ENCODE measurements at regions not wholly inside any gene's neighbourhood (a gene's known extent, or its start where the extent isn't known, plus 50 kb on each side); places are given as distances from the start of the nearest gene placed in this dataset.
A peak's percentile ranks its signal among the peaks of the same experiment; 100 is the strongest.

GRCh38 chr6:138576313-138576712 lies 77.0 kb upstream of the NHSL1 start:
- Histone ChIP-seq H3K4me1 (ENCODE audit: insufficient read depth, low read length) (peaks cover 2% of the 10 kb centered on the region; the same call in 1 of the 2 replicates), H3K4me3 (ENCODE audit: low read depth in 1 of 2, low read length in 2 of 2) (no peak overlapping the region), H3K4me2 (ENCODE audit: insufficient read depth, low read length) (no peak overlapping the region), H3K27me3 (ENCODE audit: insufficient read depth, low read length, poor library complexity) (peaks cover 5% of the 10 kb centered on the region), H3K27ac (ENCODE audit: low read length) (no peak overlapping the region), H3K9me3 (ENCODE audit: insufficient read depth, low read length, severe bottlenecking) (no peaks in the 10 kb centered on the region), H3K9ac (ENCODE audit: low read depth, low read length) (no peak overlapping the region), H2AFZ (ENCODE audit: low read depth, low read length) (no peak overlapping the region), H3K79me2 (ENCODE audit: insufficient read depth, low read length) (no peaks in the 10 kb centered on the region), H3K36me3 (ENCODE audit: insufficient read depth, low read length) (no peaks in the 10 kb centered on the region), H4K20me1 (ENCODE audit: insufficient read depth, low read length) (no peaks in the 10 kb centered on the region)
- TF ChIP-seq, protein P1, sequence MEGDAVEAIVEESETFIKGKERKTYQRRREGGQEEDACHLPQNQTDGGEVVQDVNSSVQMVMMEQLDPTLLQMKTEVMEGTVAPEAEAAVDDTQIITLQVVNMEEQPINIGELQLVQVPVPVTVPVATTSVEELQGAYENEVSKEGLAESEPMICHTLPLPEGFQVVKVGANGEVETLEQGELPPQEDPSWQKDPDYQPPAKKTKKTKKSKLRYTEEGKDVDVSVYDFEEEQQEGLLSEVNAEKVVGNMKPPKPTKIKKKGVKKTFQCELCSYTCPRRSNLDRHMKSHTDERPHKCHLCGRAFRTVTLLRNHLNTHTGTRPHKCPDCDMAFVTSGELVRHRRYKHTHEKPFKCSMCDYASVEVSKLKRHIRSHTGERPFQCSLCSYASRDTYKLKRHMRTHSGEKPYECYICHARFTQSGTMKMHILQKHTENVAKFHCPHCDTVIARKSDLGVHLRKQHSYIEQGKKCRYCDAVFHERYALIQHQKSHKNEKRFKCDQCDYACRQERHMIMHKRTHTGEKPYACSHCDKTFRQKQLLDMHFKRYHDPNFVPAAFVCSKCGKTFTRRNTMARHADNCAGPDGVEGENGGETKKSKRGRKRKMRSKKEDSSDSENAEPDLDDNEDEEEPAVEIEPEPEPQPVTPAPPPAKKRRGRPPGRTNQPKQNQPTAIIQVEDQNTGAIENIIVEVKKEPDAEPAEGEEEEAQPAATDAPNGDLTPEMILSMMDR (IDR thresholded peaks at IDR 0.05; ENCODE audit: borderline replicate concordance, extremely low read depth, low read length, poor library complexity, severe bottlenecking), result no peak
- TF ChIP-seq EZH2 (IDR thresholded peaks at IDR 0.05; ENCODE audit: borderline replicate concordance, low read depth, low read length, severe bottlenecking), result no peak
- no peak for DNase-seq
- ATAC-seq (ENCODE audit: insufficient read depth, low read depth), result no peak

- H3K4me2 ChIP-seq (ENCODE audit: insufficient read depth, low read length), result no peak overlapping the region
- ATAC-seq (ENCODE audit: insufficient read depth, low read depth) (peak; percentile 87), DNase-seq (peak; percentile 19)
- H3K9ac ChIP-seq (ENCODE audit: low read depth, low read length), result no peak overlapping the region
- no peak overlapping the region for H2AFZ ChIP-seq (ENCODE audit: low read depth, low read length)
- no peaks in the 10 kb centered on the region for H4K20me1 ChIP-seq (ENCODE audit: insufficient read depth, low read length)
- peaks cover 2% of the 10 kb centered on the region; the same call in 1 of the 2 replicates for H3K4me1 ChIP-seq (ENCODE audit: insufficient read depth, low read length)
- H3K79me2 ChIP-seq (ENCODE audit: insufficient read depth, low read length), result no peaks in the 10 kb centered on the region
- no peak overlapping the region for H3K4me3 ChIP-seq (ENCODE audit: low read depth in 1 of 2, low read length in 2 of 2)
- H3K27ac ChIP-seq (ENCODE audit: low read length), result no peak overlapping the region
- TF ChIP-seq, protein P1 (IDR thresholded peaks at IDR 0.05; ENCODE audit: borderline replicate concordance, extremely low read depth, low read length, poor library complexity, severe bottlenecking), result no peak
- TF ChIP-seq EZH2 (IDR thresholded peaks at IDR 0.05; ENCODE audit: borderline replicate concordance, low read depth, low read length, severe bottlenecking), result no peak
- H3K36me3 ChIP-seq (ENCODE audit: insufficient read depth, low read length), result no peaks in the 10 kb centered on the region
- H3K27me3 ChIP-seq (ENCODE audit: insufficient read depth, low read length, poor library complexity), result peaks cover 5% of the 10 kb centered on the region
- no peaks in the 10 kb centered on the region for H3K9me3 ChIP-seq (ENCODE audit: insufficient read depth, low read length, severe bottlenecking)
Observed at GRCh38 chr6:138577151-138577915, 78.0 kb upstream of the NHSL1 start.

DNA sequence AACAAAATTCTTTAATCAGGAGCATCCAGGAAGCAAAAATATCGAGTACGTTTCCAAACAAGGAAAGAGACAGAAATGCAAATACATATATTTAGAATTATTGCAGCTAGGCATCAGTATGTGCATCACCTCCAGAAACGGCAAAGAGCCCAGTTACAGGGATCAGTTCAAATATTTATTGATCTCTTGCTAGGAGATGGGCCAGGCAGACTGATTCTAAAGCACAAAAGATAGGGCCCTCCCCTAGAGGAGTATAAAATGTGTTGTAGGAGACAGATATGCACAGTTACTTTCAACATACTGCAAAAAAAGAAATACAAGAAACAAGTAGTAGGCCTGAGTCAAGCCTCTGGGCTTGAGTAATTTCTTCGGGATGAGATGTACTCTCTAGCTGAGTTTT lies 80.7 kb upstream of the NHSL1 start:
- Histone ChIP-seq H2AFZ (ENCODE audit: low read depth, low read length) (no peak overlapping the region), H3K79me2 (ENCODE audit: insufficient read depth, low read length) (no peaks in the 10 kb centered on the region), H3K4me2 (ENCODE audit: insufficient read depth, low read length) (no peak overlapping the region), H3K9me3 (ENCODE audit: insufficient read depth, low read length, severe bottlenecking) (no peaks in the 10 kb centered on the region), H3K27me3 (ENCODE audit: insufficient read depth, low read length, poor library complexity) (peaks cover 5% of the 10 kb centered on the region), H3K36me3 (ENCODE audit: insufficient read depth, low read length) (no peaks in the 10 kb centered on the region), H3K4me1 (ENCODE audit: insufficient read depth, low read length) (peaks cover 2% of the 10 kb centered on the region; the same call in 1 of the 2 replicates), H4K20me1 (ENCODE audit: insufficient read depth, low read length) (no peaks in the 10 kb centered on the region), H3K9ac (ENCODE audit: low read depth, low read length) (no peak overlapping the region), H3K27ac (ENCODE audit: low read length) (no peak overlapping the region), H3K4me3 (ENCODE audit: low read depth in 1 of 2, low read length in 2 of 2) (no peak overlapping the region)
- no peak for ATAC-seq (ENCODE audit: insufficient read depth, low read depth)
- DNase-seq, result no peak
- TF ChIP-seq, protein P1 (IDR thresholded peaks at IDR 0.05; ENCODE audit: borderline replicate concordance, extremely low read depth, low read length, poor library complexity, severe bottlenecking), result no peak
- TF ChIP-seq EZH2 (IDR thresholded peaks at IDR 0.05; ENCODE audit: borderline replicate concordance, low read depth, low read length, severe bottlenecking), result no peak

Measured in DND-41 (cell line).